D721Med (cell line): ENCODE measurements at regions not wholly inside any gene's neighbourhood (a gene's known extent, or its start where the extent isn't known, plus 50 kb on each side); places are given as distances from the start of the nearest gene placed in this dataset.

ENCODE experiments used
- DNase-seq: peaks from one replicate; pipeline ENCODE4 v3.0.0; 2011; ENCODE audit warnings: low spot score; ENCODE audit not compliant: insufficient read length
- FAIRE-seq: peaks from 2 replicates; lab custom pipeline; 2011; peaks lifted over from hg19 to GRCh38; lab: Jason Lieb, UNC
- TF ChIP-seq, protein P1 (sequence below): IDR thresholded peaks from 2 replicates; pipeline ENCODE4 v1.5.1; 2012; ENCODE audit warnings: mild to moderate bottlenecking, control low read depth; ENCODE audit not compliant: insufficient read depth; ENCODE audit errors: missing control alignments

GRCh38 chr6:45714006-45714730 lies 301.5 kb downstream of the CLIC5 start:
- TF ChIP-seq, protein P1, sequence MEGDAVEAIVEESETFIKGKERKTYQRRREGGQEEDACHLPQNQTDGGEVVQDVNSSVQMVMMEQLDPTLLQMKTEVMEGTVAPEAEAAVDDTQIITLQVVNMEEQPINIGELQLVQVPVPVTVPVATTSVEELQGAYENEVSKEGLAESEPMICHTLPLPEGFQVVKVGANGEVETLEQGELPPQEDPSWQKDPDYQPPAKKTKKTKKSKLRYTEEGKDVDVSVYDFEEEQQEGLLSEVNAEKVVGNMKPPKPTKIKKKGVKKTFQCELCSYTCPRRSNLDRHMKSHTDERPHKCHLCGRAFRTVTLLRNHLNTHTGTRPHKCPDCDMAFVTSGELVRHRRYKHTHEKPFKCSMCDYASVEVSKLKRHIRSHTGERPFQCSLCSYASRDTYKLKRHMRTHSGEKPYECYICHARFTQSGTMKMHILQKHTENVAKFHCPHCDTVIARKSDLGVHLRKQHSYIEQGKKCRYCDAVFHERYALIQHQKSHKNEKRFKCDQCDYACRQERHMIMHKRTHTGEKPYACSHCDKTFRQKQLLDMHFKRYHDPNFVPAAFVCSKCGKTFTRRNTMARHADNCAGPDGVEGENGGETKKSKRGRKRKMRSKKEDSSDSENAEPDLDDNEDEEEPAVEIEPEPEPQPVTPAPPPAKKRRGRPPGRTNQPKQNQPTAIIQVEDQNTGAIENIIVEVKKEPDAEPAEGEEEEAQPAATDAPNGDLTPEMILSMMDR = no peak

More at GRCh38 chr6:45714006-45714730, 301.5 kb downstream of the CLIC5 start:
- DNase-seq (no peak), FAIRE-seq (no peak)
